ENCODE measurements at regions not wholly inside any gene's neighbourhood (a gene's known extent, or its start where the extent isn't known, plus 50 kb on each side); places are given as distances from the start of the nearest gene placed in this dataset.

- Histone ChIP-seq H3K36me3 (ENCODE audit: control insufficient read depth in 2 of 2, insufficient read depth in 2 of 2, low read length in 1 of 2) (no peaks in the 10 kb centered on the region), H3K27me3 (ENCODE audit: control insufficient read depth in 2 of 2, insufficient read depth in 1 of 2, low read length in 1 of 2) (peaks cover 0 to 4% of the 10 kb centered on the region in 2 donors), H3K9me3 (ENCODE audit: control insufficient read depth in 2 of 2, insufficient read depth in 1 of 2, low read length in 1 of 2) (no peaks in the 10 kb centered on the region), H3K4me1 (ENCODE audit: control insufficient read depth in 2 of 2, insufficient read depth in 2 of 2, low read length in 2 of 2) (no peaks in the 10 kb centered on the region), H3K4me3 (ENCODE audit: low read length in 2 of 2) (no peak overlapping the region), H3K27ac (ENCODE audit: low read depth in 1 of 2, low read length in 1 of 2) (no peak overlapping the region)
- DNase-seq (ENCODE audit: low read depth in 6 of 9, low spot score in 9 of 9): no peak
- 92% methylated on average over 3 of the region's 3 CpGs for WGBS
Observed at GRCh38 chr17:5635949-5636348, 51.6 kb upstream of the NLRP1 start.

DNA sequence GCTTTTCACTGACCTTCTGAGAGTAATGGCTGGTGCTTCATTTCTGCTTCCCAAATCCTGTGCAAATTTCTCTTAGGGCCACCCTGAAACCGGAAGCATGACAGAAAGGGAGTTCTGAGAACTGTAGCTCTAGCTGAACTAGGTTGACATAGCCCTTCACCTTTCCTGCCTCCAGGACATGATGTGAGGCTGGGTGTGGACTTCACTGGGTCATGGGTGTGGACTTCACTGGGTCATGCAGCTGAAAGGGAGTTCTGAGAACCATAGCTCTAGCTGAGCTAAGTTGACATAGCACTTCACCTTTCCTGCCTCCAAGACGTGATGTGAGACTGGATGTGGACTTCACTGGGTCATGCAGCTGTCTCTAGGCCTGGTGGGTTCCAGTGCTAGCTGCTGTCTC lies 54.3 kb upstream of the NLRP1 start:
- DNase-seq (ENCODE audit: low read depth in 6 of 9, low spot score in 9 of 9): no peak
- Histone ChIP-seq H3K9me3 (ENCODE audit: control insufficient read depth in 2 of 2, insufficient read depth in 1 of 2, low read length in 1 of 2) (no peaks in the 10 kb centered on the region), H3K4me3 (ENCODE audit: low read length in 2 of 2) (no peak overlapping the region), H3K4me1 (ENCODE audit: control insufficient read depth in 2 of 2, insufficient read depth in 2 of 2, low read length in 2 of 2) (no peaks in the 10 kb centered on the region), H3K27me3 (ENCODE audit: control insufficient read depth in 2 of 2, insufficient read depth in 1 of 2, low read length in 1 of 2) (no peaks in the 10 kb centered on the region), H3K36me3 (ENCODE audit: control insufficient read depth in 2 of 2, insufficient read depth in 2 of 2, low read length in 1 of 2) (no peaks in the 10 kb centered on the region), H3K27ac (ENCODE audit: low read depth in 1 of 2, low read length in 1 of 2) (no peak overlapping the region)
- WGBS: 75% methylated on average over 2 of the region's 2 CpGs

DNA sequence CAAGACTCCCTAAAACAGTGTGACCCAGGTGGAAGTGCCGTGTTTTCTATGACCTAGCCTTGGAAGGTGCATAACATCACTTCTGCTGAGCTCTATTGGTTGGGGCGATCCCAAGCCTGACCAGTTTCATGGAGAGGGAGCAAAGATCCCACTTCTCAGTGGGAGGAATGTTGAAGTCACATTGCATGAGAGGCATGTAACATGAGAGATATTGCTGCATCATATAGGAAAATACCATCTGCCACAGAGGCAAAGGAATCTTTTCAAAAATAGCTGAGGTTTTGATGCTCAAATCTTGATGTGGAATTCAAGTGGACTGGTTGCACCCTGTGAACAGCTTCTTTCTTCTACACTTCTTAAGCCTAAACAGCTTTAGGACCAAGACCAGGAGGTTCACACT lies 56.4 kb upstream of the NLRP1 start:
- no peaks in the 10 kb centered on the region for H3K9me3 ChIP-seq (ENCODE audit: control insufficient read depth in 2 of 2, insufficient read depth in 1 of 2, low read length in 1 of 2)
- H3K27me3 ChIP-seq (ENCODE audit: control insufficient read depth in 2 of 2, insufficient read depth in 1 of 2, low read length in 1 of 2): no peaks in the 10 kb centered on the region
- no peak overlapping the region for H3K4me3 ChIP-seq (ENCODE audit: low read length in 2 of 2)
- H3K27ac ChIP-seq (ENCODE audit: low read depth in 1 of 2, low read length in 1 of 2): no peak overlapping the region
- no peak for DNase-seq (ENCODE audit: low read depth in 6 of 9, low spot score in 9 of 9)
- H3K36me3 ChIP-seq (ENCODE audit: control insufficient read depth in 2 of 2, insufficient read depth in 2 of 2, low read length in 1 of 2): no peaks in the 10 kb centered on the region
- H3K4me1 ChIP-seq (ENCODE audit: control insufficient read depth in 2 of 2, insufficient read depth in 2 of 2, low read length in 2 of 2): no peaks in the 10 kb centered on the region
- WGBS: 88% methylated on average over 2 of the region's 2 CpGs

DNA sequence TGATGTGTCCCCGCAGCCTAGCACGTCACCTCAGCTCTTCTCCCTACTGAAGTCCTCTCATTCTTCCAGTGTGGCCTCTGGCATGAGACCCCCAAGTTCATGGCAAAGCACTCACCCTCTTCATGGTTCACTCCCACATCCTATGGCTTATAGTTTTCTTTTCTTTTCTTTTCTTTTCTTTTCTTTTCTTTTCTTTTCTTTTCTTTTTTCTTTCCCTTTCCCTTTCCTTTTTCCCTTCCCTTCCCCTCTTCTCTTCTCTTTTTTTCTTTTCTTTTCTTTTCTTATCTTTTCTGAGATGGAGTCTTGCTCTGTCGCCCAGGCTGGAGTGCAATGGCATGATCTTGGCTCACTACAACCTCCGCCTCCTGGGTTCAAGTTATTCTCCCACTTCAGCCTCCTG lies 58.4 kb upstream of the NLRP1 start:
- no peak overlapping the region for H3K4me3 ChIP-seq (ENCODE audit: low read length in 2 of 2)
- no peak overlapping the region for H3K27ac ChIP-seq (ENCODE audit: low read depth in 1 of 2, low read length in 1 of 2)
- no peaks in the 10 kb centered on the region for H3K36me3 ChIP-seq (ENCODE audit: control insufficient read depth in 2 of 2, insufficient read depth in 2 of 2, low read length in 1 of 2)
- H3K27me3 ChIP-seq (ENCODE audit: control insufficient read depth in 2 of 2, insufficient read depth in 1 of 2, low read length in 1 of 2): no peaks in the 10 kb centered on the region
- no peaks in the 10 kb centered on the region for H3K9me3 ChIP-seq (ENCODE audit: control insufficient read depth in 2 of 2, insufficient read depth in 1 of 2, low read length in 1 of 2)
- WGBS: 98% methylated on average over 4 of the region's 4 CpGs
- no peak for DNase-seq (ENCODE audit: low read depth in 6 of 9, low spot score in 9 of 9)
- no peaks in the 10 kb centered on the region for H3K4me1 ChIP-seq (ENCODE audit: control insufficient read depth in 2 of 2, insufficient read depth in 2 of 2, low read length in 2 of 2)

DNA sequence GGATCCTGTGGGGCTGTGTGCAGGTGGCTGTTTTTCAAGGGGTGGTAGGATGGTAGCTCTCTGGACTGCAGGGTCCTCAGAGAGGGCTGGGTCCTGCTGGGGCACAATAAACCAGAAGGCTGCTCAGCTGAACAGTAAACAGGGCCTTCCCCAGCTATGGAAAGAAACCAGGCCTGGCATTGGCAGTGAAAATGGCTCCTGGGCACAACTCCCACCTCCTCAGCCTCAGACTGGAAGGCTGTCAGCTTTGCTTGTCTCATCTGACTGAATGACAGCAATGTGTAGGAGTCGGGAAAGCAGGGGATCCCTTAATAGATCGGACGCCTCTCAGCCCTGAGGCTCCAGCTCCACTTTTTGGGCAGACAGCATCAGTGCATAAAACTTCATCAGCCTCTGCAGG lies 59.8 kb upstream of the NLRP1 start:
- H3K27ac ChIP-seq (ENCODE audit: low read depth in 1 of 2, low read length in 1 of 2): no peak overlapping the region
- WGBS: 94% methylated on average over 3 of the region's 3 CpGs

DNA sequence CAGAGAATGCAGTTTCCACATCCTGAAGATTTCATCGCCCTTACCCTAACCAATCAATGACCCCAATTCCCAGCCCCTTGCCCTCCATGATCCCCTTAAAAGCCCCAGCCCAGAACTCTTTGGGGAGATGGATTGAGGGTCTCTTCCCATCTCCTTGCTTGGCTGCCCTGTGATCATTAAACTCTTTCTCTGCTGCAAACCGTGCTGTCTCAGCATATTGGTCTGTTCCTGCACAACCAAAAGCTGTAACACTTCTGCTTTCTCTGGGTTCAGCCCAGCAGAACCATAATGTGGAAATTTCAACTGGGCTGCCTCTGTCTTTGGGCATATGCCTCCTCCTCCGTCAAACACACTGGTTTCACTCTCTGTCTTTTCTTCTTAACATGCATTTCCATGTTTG lies 67.0 kb upstream of the NLRP1 start:
- Histone ChIP-seq H3K4me3 (ENCODE audit: low read length in 2 of 2) (no peak overlapping the region), H3K27me3 (ENCODE audit: control insufficient read depth in 2 of 2, insufficient read depth in 1 of 2, low read length in 1 of 2) (no peaks in the 10 kb centered on the region), H3K36me3 (ENCODE audit: control insufficient read depth in 2 of 2, insufficient read depth in 2 of 2, low read length in 1 of 2) (no peaks in the 10 kb centered on the region), H3K4me1 (ENCODE audit: control insufficient read depth in 2 of 2, insufficient read depth in 2 of 2, low read length in 2 of 2) (no peaks in the 10 kb centered on the region), H3K9me3 (ENCODE audit: control insufficient read depth in 2 of 2, insufficient read depth in 1 of 2, low read length in 1 of 2) (no peaks in the 10 kb centered on the region), H3K27ac (ENCODE audit: low read depth in 1 of 2, low read length in 1 of 2) (no peak overlapping the region)
- WGBS: 84% methylated on average over 3 of the region's 3 CpGs
- DNase-seq (ENCODE audit: low read depth in 6 of 9, low spot score in 9 of 9): no peak

More for the DNA sequence above, 59.8 kb upstream of the NLRP1 start:
- no peaks in the 10 kb centered on the region for H3K36me3 ChIP-seq (ENCODE audit: control insufficient read depth in 2 of 2, insufficient read depth in 2 of 2, low read length in 1 of 2)
- no peaks in the 10 kb centered on the region for H3K27me3 ChIP-seq (ENCODE audit: control insufficient read depth in 2 of 2, insufficient read depth in 1 of 2, low read length in 1 of 2)
- H3K9me3 ChIP-seq (ENCODE audit: control insufficient read depth in 2 of 2, insufficient read depth in 1 of 2, low read length in 1 of 2): no peaks in the 10 kb centered on the region
- H3K4me3 ChIP-seq (ENCODE audit: low read length in 2 of 2): no peak overlapping the region
- no peaks in the 10 kb centered on the region for H3K4me1 ChIP-seq (ENCODE audit: control insufficient read depth in 2 of 2, insufficient read depth in 2 of 2, low read length in 2 of 2)
- DNase-seq (ENCODE audit: low read depth in 6 of 9, low spot score in 9 of 9): no peak

DNA sequence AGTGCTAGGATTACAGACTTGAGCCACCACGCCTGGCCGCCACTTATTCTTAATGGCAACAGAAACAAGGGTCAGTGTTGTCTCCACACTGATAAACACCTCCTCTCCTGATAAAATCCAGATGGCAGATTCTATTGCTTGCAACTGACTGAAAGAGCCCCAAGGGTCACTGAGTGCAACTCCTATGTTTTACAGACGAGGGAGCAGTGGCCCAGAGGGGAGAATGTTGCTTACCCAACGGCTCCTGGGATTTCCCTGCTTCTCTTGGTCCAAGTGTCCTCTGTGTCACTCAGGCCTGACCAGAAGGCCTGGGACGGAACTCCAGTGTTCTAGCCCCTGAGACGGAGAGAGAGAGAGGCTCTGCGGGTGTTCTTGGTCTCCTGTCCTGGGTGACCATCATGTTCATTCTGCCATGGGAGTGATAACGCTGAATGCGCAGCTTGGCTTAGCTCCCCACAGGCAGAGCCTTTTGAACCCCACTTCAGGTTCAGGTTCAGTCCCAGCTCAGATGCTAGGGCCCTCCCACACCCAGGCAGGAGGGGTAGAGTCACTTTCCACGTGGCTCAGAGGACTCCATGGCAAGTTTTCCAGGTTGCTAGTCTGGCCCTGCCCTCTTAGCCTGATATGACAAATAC lies 77.3 kb upstream of the NLRP1 start:
- no peak overlapping the region for H3K4me3 ChIP-seq (ENCODE audit: low read length in 2 of 2)
- H3K27ac ChIP-seq (ENCODE audit: low read depth in 1 of 2, low read length in 1 of 2): no peak overlapping the region
- 79% methylated on average over 10 of the region's 10 CpGs for WGBS
- DNase-seq (ENCODE audit: low read depth in 6 of 9, low spot score in 9 of 9): no peak
- H3K27me3 ChIP-seq (ENCODE audit: control insufficient read depth in 2 of 2, insufficient read depth in 1 of 2, low read length in 1 of 2): no peaks in the 10 kb centered on the region
- H3K4me1 ChIP-seq (ENCODE audit: control insufficient read depth in 2 of 2, insufficient read depth in 2 of 2, low read length in 2 of 2): peaks cover 0 to 5% of the 10 kb centered on the region in 2 donors
- no peaks in the 10 kb centered on the region for H3K36me3 ChIP-seq (ENCODE audit: control insufficient read depth in 2 of 2, insufficient read depth in 2 of 2, low read length in 1 of 2)
- H3K9me3 ChIP-seq (ENCODE audit: control insufficient read depth in 2 of 2, insufficient read depth in 1 of 2, low read length in 1 of 2): no peaks in the 10 kb centered on the region

DNA sequence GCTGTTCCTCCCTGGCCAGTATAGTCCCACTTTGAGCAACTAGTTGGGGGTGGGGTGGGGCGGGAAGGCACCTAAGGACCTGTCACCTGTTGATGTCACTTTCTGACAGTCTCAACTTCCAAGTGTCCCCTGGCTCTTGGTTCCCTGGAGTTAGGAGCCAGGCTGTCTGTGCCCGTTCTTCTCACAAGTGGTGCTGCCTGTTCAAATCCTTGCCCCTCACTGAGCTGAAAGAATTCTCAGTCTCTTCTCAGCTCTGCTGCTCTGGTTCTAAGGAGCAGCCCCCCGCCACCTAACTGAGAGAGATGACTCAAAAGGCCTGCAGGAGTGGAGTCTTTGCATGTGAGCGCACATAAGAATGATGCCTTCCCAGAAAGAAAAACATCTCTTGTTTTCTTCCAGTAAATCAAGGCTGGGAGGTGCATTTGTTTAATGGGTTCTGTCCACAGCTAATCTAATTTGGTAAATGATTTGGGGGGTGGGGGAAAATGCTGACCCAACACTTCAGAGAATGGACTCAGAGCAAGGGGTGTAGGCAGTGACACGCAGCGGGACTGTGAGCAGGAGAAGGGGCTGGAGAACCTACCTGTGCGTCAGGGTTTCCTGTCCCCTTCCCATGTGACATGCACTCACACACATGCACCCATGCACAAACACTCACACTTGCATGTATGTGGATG lies 78.2 kb upstream of the NLRP1 start:
- H3K4me3 ChIP-seq (ENCODE audit: low read length in 2 of 2): no peak overlapping the region
- no peak for DNase-seq (ENCODE audit: low read depth in 6 of 9, low spot score in 9 of 9)
- H3K4me1 ChIP-seq (ENCODE audit: control insufficient read depth in 2 of 2, insufficient read depth in 2 of 2, low read length in 2 of 2): peaks cover 0 to 4% of the 10 kb centered on the region in 2 donors
- no peaks in the 10 kb centered on the region for H3K27me3 ChIP-seq (ENCODE audit: control insufficient read depth in 2 of 2, insufficient read depth in 1 of 2, low read length in 1 of 2)
- H3K27ac ChIP-seq (ENCODE audit: low read depth in 1 of 2, low read length in 1 of 2): no peak overlapping the region
- no peaks in the 10 kb centered on the region for H3K9me3 ChIP-seq (ENCODE audit: control insufficient read depth in 2 of 2, insufficient read depth in 1 of 2, low read length in 1 of 2)
- H3K36me3 ChIP-seq (ENCODE audit: control insufficient read depth in 2 of 2, insufficient read depth in 2 of 2, low read length in 1 of 2): no peaks in the 10 kb centered on the region
- WGBS: 71% methylated on average over 7 of the region's 7 CpGs

DNA sequence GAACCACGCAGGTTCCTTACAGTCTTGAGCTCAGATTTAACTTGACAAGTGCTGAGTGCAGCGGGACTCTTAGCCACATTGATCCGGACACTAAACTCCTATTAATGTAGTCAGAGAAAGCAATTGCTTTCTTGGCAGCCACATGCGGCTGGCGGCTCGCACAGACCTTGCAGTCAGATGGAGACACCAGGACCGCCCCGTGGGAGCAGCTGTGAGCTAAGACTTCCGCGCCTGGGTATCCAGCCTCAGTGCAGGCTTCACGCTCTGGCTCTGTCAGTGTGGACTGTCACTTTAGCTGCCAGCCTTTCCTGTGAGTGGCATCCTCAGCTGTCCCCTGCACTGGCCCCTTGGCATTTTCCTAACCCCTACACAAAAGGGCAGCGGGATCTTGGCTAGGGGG lies 80.9 kb upstream of the NLRP1 start:
- 82% methylated on average over 12 of the region's 12 CpGs for WGBS
- no peak for DNase-seq (ENCODE audit: low read depth in 6 of 9, low spot score in 9 of 9)
- Histone ChIP-seq H3K36me3 (ENCODE audit: control insufficient read depth in 2 of 2, insufficient read depth in 2 of 2, low read length in 1 of 2) (no peaks in the 10 kb centered on the region), H3K4me1 (ENCODE audit: control insufficient read depth in 2 of 2, insufficient read depth in 2 of 2, low read length in 2 of 2) (no peaks in the 10 kb centered on the region), H3K9me3 (ENCODE audit: control insufficient read depth in 2 of 2, insufficient read depth in 1 of 2, low read length in 1 of 2) (no peaks in the 10 kb centered on the region), H3K27ac (ENCODE audit: low read depth in 1 of 2, low read length in 1 of 2) (no peak overlapping the region), H3K27me3 (ENCODE audit: control insufficient read depth in 2 of 2, insufficient read depth in 1 of 2, low read length in 1 of 2) (no peaks in the 10 kb centered on the region), H3K4me3 (ENCODE audit: low read length in 2 of 2) (no peak overlapping the region)
